Fibroblast of lung (primary cell): ENCODE measurements at regions not wholly inside any gene's neighbourhood (a gene's known extent, or its start where the extent isn't known, plus 50 kb on each side); places are given as distances from the start of the nearest gene placed in this dataset.
A peak's percentile ranks its signal among the peaks of the same experiment; 100 is the strongest.

Source experiments
- DNase-seq, 2 donors: peaks; one replicate each; pipeline versions ENCODE4 v3.0.0 to v3.0.0-alpha.2; 2010; ENCODE audit warnings: low read depth in 2 of 2
- H2AFZ ChIP-seq: 2 replicates; pipeline ENCODE4 v1.5.1; 2012; ENCODE audit warnings: low read length, control low read depth, inconsistent platforms
- H3K27ac ChIP-seq: 2 replicates; pipeline ENCODE4 v1.5.1; 2011; ENCODE audit warnings: low read length, control low read depth; ENCODE audit not compliant: insufficient read depth
- H3K27me3 ChIP-seq: 2 replicates; pipeline ENCODE4 v1.5.1; 2011; ENCODE audit warnings: mild to moderate bottlenecking, low read length; ENCODE audit not compliant: control insufficient read depth, insufficient read depth
- H3K36me3 ChIP-seq: 2 replicates; pipeline ENCODE4 v1.5.1; 2011; ENCODE audit warnings: low read length; ENCODE audit not compliant: control insufficient read depth, insufficient read depth
- H3K4me1 ChIP-seq: 2 replicates; pipeline ENCODE4 v1.5.1; 2011; ENCODE audit warnings: low read length; ENCODE audit not compliant: control insufficient read depth, insufficient read depth; ENCODE audit errors: extremely low read depth
- H3K4me2 ChIP-seq: 2 replicates; pipeline ENCODE4 v1.5.1; 2011; ENCODE audit warnings: low read length, control low read depth; ENCODE audit not compliant: insufficient read depth; ENCODE audit errors: extremely low read depth
- H3K4me3 ChIP-seq, 4 experiments: fragments of 200-600 bp in 1 of 4; sonication (generic) in 1 of 4; replicated peaks in 1 of 4; 2 replicates each; pipeline ENCODE4 v1.5.1; 2011 to 2016; ENCODE audit warnings: low read length in 4 of 4, low read depth in 3 of 4, mild to moderate bottlenecking in 3 of 4, control low read depth in 2 of 4, inconsistent platforms in 1 of 4, mixed read lengths in 1 of 4; ENCODE audit not compliant: insufficient read depth in 1 of 4; ENCODE audit errors: control extremely low read depth in 1 of 4
- H3K79me2 ChIP-seq: 2 replicates; pipeline ENCODE4 v1.5.1; 2012; ENCODE audit warnings: mild to moderate bottlenecking, low read length, inconsistent platforms; ENCODE audit not compliant: control insufficient read depth, insufficient read depth
- H3K9ac ChIP-seq: 2 replicates; pipeline ENCODE4 v1.5.1; 2011; ENCODE audit warnings: mild to moderate bottlenecking, low read length, control low read depth; ENCODE audit not compliant: insufficient read depth
- H3K9me3 ChIP-seq: 2 replicates; pipeline ENCODE4 v1.5.1; 2012; ENCODE audit warnings: low read depth, low read length; ENCODE audit not compliant: control insufficient read depth, insufficient read depth
- H4K20me1 ChIP-seq: 2 replicates; pipeline ENCODE4 v1.5.1; 2011; ENCODE audit warnings: low read length; ENCODE audit not compliant: control insufficient read depth, insufficient read depth; ENCODE audit errors: extremely low read depth
- CTCF ChIP-seq, 2 donors: IDR thresholded peaks in 1 of 2; conservative IDR thresholded peaks in 1 of 2; 1 replicate in 1 of 2; 2 replicates in 1 of 2; pipeline ENCODE4 v1.5.1; 2011 to 2012; ENCODE audit warnings: low read length in 2 of 2, control low read depth in 1 of 2, inconsistent platforms in 1 of 2, low read depth in 1 of 2, mild to moderate bottlenecking in 1 of 2
- EZH2 ChIP-seq: IDR thresholded peaks from 2 replicates; pipeline ENCODE4 v1.5.1; 2012; ENCODE audit warnings: low read length, control low read depth, mild to moderate bottlenecking; ENCODE audit errors: missing control alignments

- Histone ChIP-seq H3K4me3 (no peak overlapping the region), H3K4me2 (no peak overlapping the region), H3K4me1 (no peaks in the 10 kb centered on the region), H3K27me3 (no peaks in the 10 kb centered on the region), H3K27ac (no peak overlapping the region), H2AFZ (no peak overlapping the region), H3K79me2 (no peaks in the 10 kb centered on the region), H4K20me1 (no peaks in the 10 kb centered on the region), H3K36me3 (no peaks in the 10 kb centered on the region), H3K9me3 (no peaks in the 10 kb centered on the region), H3K9ac (no peak overlapping the region)
- DNase-seq: no peak
- TF ChIP-seq EZH2 (no peak), CTCF (conservative IDR thresholded peaks at IDR 0.05 in 1 of 2, IDR thresholded peaks at IDR 0.05 in 1 of 2; ENCODE audit: low read depth in 1 of 2, low read length in 2 of 2) (no peak)
Measured at GRCh38 chr9:79953908-79954307, 382.1 kb downstream of the TLE4 start.

GRCh38 chr9:79952401-79952800 lies 380.6 kb downstream of the TLE4 start:
- Histone ChIP-seq H3K27me3 (no peaks in the 10 kb centered on the region), H3K4me3 (no peak overlapping the region), H3K4me1 (no peaks in the 10 kb centered on the region), H2AFZ (no peak overlapping the region), H3K9ac (no peak overlapping the region), H3K79me2 (no peaks in the 10 kb centered on the region), H4K20me1 (no peaks in the 10 kb centered on the region), H3K36me3 (no peaks in the 10 kb centered on the region), H3K4me2 (no peak overlapping the region), H3K27ac (no peak overlapping the region), H3K9me3 (no peaks in the 10 kb centered on the region)
- DNase-seq: peak in 1 of 2 donors; percentile 30
- TF ChIP-seq CTCF (conservative IDR thresholded peaks at IDR 0.05 in 1 of 2, IDR thresholded peaks at IDR 0.05 in 1 of 2; ENCODE audit: low read depth in 1 of 2, low read length in 2 of 2): no peak
- TF ChIP-seq EZH2: no peak

- Histone ChIP-seq H3K9me3 (no peaks in the 10 kb centered on the region), H2AFZ (no peak overlapping the region), H3K79me2 (no peaks in the 10 kb centered on the region), H3K4me2 (no peak overlapping the region), H3K4me3 (no peak overlapping the region), H3K4me1 (no peaks in the 10 kb centered on the region), H3K9ac (no peak overlapping the region), H3K27me3 (no peaks in the 10 kb centered on the region), H3K36me3 (no peaks in the 10 kb centered on the region), H4K20me1 (no peaks in the 10 kb centered on the region), H3K27ac (no peak overlapping the region)
- DNase-seq: peak; percentile 2 to 40
- no peak for TF ChIP-seq CTCF (conservative IDR thresholded peaks at IDR 0.05 in 1 of 2, IDR thresholded peaks at IDR 0.05 in 1 of 2; ENCODE audit: low read depth in 1 of 2, low read length in 2 of 2)
- no peak for TF ChIP-seq EZH2
Measured at GRCh38 chr9:79946712-79947111, 374.9 kb downstream of the TLE4 start.
